Naive thymus-derived CD4-positive, alpha-beta T cell (primary cell): ENCODE measurements at regions not wholly inside any gene's neighbourhood (a gene's known extent, or its start where the extent isn't known, plus 50 kb on each side); places are given as distances from the start of the nearest gene placed in this dataset.
A peak's percentile ranks its signal among the peaks of the same experiment; 100 is the strongest.

Source experiments
- ATAC-seq: fragments of 150-1000 bp; cut with Tn5 transposase; 2 replicates; pipeline ENCODE4 v1.10.0; 2021; ENCODE audit warnings: mild to moderate bottlenecking, moderate library complexity
- CTCF ChIA-PET: fragments of 350-600 bp; sonication (Branson Sonifier 250); formaldehyde crosslinking; loops from one replicate; lab custom pipeline; 2021; ENCODE audit warnings: antibody characterized with exemption; lab: Charles Lee
- POLR2A ChIA-PET: fragments of 350-600 bp; sonication (Branson Sonifier 250); formaldehyde crosslinking; loops from one replicate; lab custom pipeline; 2021; ENCODE audit warnings: antibody characterized with exemption, inconsistent platforms; lab: Charles Lee
- DNase-seq, 9 donors: peaks; one replicate each; pipeline versions ENCODE4 v3.0.0 to v3.0.0-alpha.2; 2020 to 2022; ENCODE audit warnings: mixed read lengths in 1 of 9
- H3K27ac ChIP-seq: one replicate; pipeline ENCODE4 v1.7.0; 2013; ENCODE audit warnings: mild to moderate bottlenecking, low read depth, low read length, moderate library complexity
- H3K27me3 ChIP-seq, 2 donors: one replicate each; pipeline ENCODE4 v1.7.0; 2013; ENCODE audit warnings: low read length in 2 of 2, mild to moderate bottlenecking in 2 of 2, moderate library complexity in 2 of 2; ENCODE audit not compliant: control insufficient read depth in 2 of 2, insufficient read depth in 2 of 2
- H3K36me3 ChIP-seq, 3 experiments: 1 replicate in 2 of 3; 2 replicates in 1 of 3; pipeline ENCODE4 v1.7.0; 2013; ENCODE audit warnings: low read length in 3 of 3, mild to moderate bottlenecking in 3 of 3, moderate library complexity in 1 of 3; ENCODE audit not compliant: insufficient read depth in 3 of 3, control insufficient read depth in 2 of 3
- H3K4me1 ChIP-seq, 2 donors: one replicate each; pipeline ENCODE4 v1.7.0; 2013; ENCODE audit warnings: low read length in 2 of 2, mild to moderate bottlenecking in 2 of 2, moderate library complexity in 1 of 2; ENCODE audit not compliant: control insufficient read depth in 2 of 2, insufficient read depth in 2 of 2
- H3K4me3 ChIP-seq: 2 replicates; pipeline ENCODE4 v1.7.0; 2013; ENCODE audit warnings: mild to moderate bottlenecking, low read length
- H3K9me3 ChIP-seq, 3 experiments: 1 replicate in 2 of 3; 2 replicates in 1 of 3; pipeline ENCODE4 v1.7.0; 2013; ENCODE audit warnings: low read length in 3 of 3; ENCODE audit not compliant: control insufficient read depth in 2 of 3
- H3K27ac Mint-ChIP-seq, 9 donors: one replicate each; pipeline ENCODE4 v1.8.0; 2020 to 2022; ENCODE audit warnings: mixed read lengths in 9 of 9, mild to moderate bottlenecking in 8 of 9, moderate library complexity in 5 of 9, inconsistent platforms in 2 of 9
- H3K27me3 Mint-ChIP-seq, 5 donors: one replicate each; pipeline ENCODE4 v1.8.0; 2021 to 2022; ENCODE audit warnings: mixed read lengths in 5 of 5, mild to moderate bottlenecking in 1 of 5
- H3K36me3 Mint-ChIP-seq, 5 donors: one replicate each; pipeline ENCODE4 v1.8.0; 2020 to 2022; ENCODE audit warnings: mixed read lengths in 5 of 5, mild to moderate bottlenecking in 3 of 5, inconsistent platforms in 1 of 5
- H3K4me1 Mint-ChIP-seq, 7 donors: one replicate each; pipeline ENCODE4 v1.8.0; 2020 to 2022; ENCODE audit warnings: mixed read lengths in 7 of 7, mild to moderate bottlenecking in 3 of 7, inconsistent platforms in 1 of 7
- H3K4me3 Mint-ChIP-seq, 10 donors: one replicate each; pipeline ENCODE4 v1.8.0; 2020 to 2022; ENCODE audit warnings: mild to moderate bottlenecking in 10 of 10, mixed read lengths in 10 of 10, moderate library complexity in 6 of 10, inconsistent platforms in 2 of 10
- H3K9me3 Mint-ChIP-seq, 11 donors: one replicate each; pipeline ENCODE4 v1.8.0; 2020 to 2022; ENCODE audit warnings: mixed read lengths in 11 of 11, mild to moderate bottlenecking in 4 of 11, inconsistent platforms in 1 of 11, moderate library complexity in 1 of 11
- intact Hi-C, 2 donors: fragments of 100-400 bp; cut with micrococcal nuclease; formaldehyde crosslinking; loops; one replicate each; pipeline ENCODE4 v1.15.1; 2023

DNA sequence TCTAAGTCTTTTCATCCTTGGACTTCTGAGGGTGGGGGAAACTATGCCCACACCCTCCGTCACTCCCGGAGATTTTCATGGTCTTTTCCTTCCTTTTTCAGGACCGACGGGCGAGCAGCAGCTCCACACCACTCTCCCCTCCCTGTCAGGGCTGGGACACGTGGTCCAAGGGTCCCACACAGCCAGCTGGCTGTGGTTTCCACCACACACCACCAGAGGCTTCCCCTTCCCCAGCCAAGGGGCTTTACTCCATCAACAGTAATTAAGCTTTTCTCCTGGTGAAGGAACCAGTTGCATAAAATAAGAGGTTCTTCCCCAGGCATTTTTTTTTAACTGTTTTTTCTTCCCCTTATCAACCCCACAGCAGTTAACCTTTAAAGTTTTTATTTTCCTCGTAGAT, 453.9 kb downstream of the GPAT3 start:
- ChIA-PET CTCF (interaction anchor here (0.6 kb wide), 1 partner anchor 338 kb away, joined by 3 read pairs; no protein-coding TSS in a partner anchor), POLR2A (no interaction called here)
- intact Hi-C loops, result no loop called here
- Histone ChIP-seq H3K4me3 (no peak overlapping the region), H3K27me3 (no peaks in the 10 kb centered on the region), H3K4me1 (no peaks in the 10 kb centered on the region), H3K9me3 (no peaks in the 10 kb centered on the region), H3K36me3 (no peaks in the 10 kb centered on the region), H3K27ac (no peak overlapping the region)
- peaks cover 0 to 12% (median 5%) of the 10 kb centered on the region in 5 donors for H3K27me3 Mint-ChIP-seq
- H3K4me3 Mint-ChIP-seq, result no peak overlapping the region
- ATAC-seq (no peak), DNase-seq (no peak)
- H3K9me3 Mint-ChIP-seq, result peaks cover 0 to 14% (median 5%) of the 10 kb centered on the region in 11 donors
- no peak overlapping the region for H3K27ac Mint-ChIP-seq
- no peaks in the 10 kb centered on the region for H3K4me1 Mint-ChIP-seq
- H3K36me3 Mint-ChIP-seq, result no peaks in the 10 kb centered on the region

DNA sequence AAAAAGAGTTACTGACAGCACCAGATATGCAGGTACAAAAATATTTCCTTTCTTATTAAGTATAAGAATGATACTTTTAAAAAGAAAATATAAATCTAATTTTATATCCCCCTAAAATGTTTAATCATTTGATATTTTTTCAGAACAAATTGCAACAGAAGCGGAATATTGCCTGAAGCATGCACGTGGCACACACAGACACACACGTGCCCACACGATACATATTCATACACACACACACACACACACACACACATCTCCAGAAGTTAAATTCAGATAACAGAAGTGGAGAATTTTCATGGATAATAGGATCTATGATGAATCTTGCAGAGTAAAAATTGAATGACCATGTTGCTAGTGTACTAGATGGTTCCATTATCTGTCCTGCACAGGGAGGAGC, 445.2 kb downstream of the GPAT3 start:
- H3K4me3 ChIP-seq, result no peak overlapping the region
- Mint-ChIP-seq H3K27me3 (peaks cover 0 to 16% (median 5%) of the 10 kb centered on the region in 5 donors), H3K4me3 (no peak overlapping the region), H3K9me3 (peaks cover 0 to 4% (median 0%) of the 10 kb centered on the region in 11 donors), H3K4me1 (no peaks in the 10 kb centered on the region), H3K27ac (no peak overlapping the region), H3K36me3 (no peaks in the 10 kb centered on the region)
- POLR2A ChIA-PET, result no interaction called here
- CTCF ChIA-PET, result no interaction called here
- ATAC-seq (no peak), DNase-seq (no peak)
- H3K27me3 ChIP-seq, result no peaks in the 10 kb centered on the region
- no peak overlapping the region for H3K27ac ChIP-seq
- no peaks in the 10 kb centered on the region for H3K4me1 ChIP-seq
- no peaks in the 10 kb centered on the region for H3K9me3 ChIP-seq
- intact Hi-C loops, result no loop called here
- H3K36me3 ChIP-seq, result no peaks in the 10 kb centered on the region

- H3K36me3 ChIP-seq, result no peaks in the 10 kb centered on the region
- no peak overlapping the region for H3K27ac ChIP-seq
- no peak overlapping the region for H3K4me3 ChIP-seq
- POLR2A ChIA-PET, result no interaction called here
- H3K4me1 Mint-ChIP-seq, result no peaks in the 10 kb centered on the region
- intact Hi-C loops, result no loop called here
- no peak for ATAC-seq
- no peak overlapping the region for H3K4me3 Mint-ChIP-seq
- DNase-seq, result no peak
- no peaks in the 10 kb centered on the region for H3K9me3 ChIP-seq
- H3K4me1 ChIP-seq, result no peaks in the 10 kb centered on the region
- CTCF ChIA-PET, result no interaction called here
- H3K27me3 ChIP-seq, result no peaks in the 10 kb centered on the region
- H3K9me3 Mint-ChIP-seq, result peaks cover 0 to 4% (median 0%) of the 10 kb centered on the region in 11 donors
- no peaks in the 10 kb centered on the region for H3K36me3 Mint-ChIP-seq
- H3K27me3 Mint-ChIP-seq, result peaks cover 0 to 10% (median 2%) of the 10 kb centered on the region in 5 donors
- H3K27ac Mint-ChIP-seq, result no peak overlapping the region
Observed at GRCh38 chr4:83979773-83980172, 443.9 kb downstream of the GPAT3 start.

- no peak overlapping the region for H3K4me3 ChIP-seq
- no peaks in the 10 kb centered on the region for H3K4me1 ChIP-seq
- no peaks in the 10 kb centered on the region for H3K36me3 ChIP-seq
- H3K27me3 Mint-ChIP-seq, result peaks cover 0 to 5% (median 0%) of the 10 kb centered on the region in 5 donors
- intact Hi-C loops, result no loop called here
- no peak overlapping the region for H3K27ac Mint-ChIP-seq
- H3K4me3 Mint-ChIP-seq, result no peak overlapping the region
- no peak overlapping the region for H3K27ac ChIP-seq
- no peaks in the 10 kb centered on the region for H3K27me3 ChIP-seq
- no peaks in the 10 kb centered on the region for H3K36me3 Mint-ChIP-seq
- POLR2A ChIA-PET, result no interaction called here
- peaks cover 0 to 1% (median 0%) of the 10 kb centered on the region in 11 donors for H3K9me3 Mint-ChIP-seq
- no peaks in the 10 kb centered on the region for H3K4me1 Mint-ChIP-seq
- no peak for DNase-seq
- CTCF ChIA-PET, result no interaction called here
- ATAC-seq, result no peak
- H3K9me3 ChIP-seq, result no peaks in the 10 kb centered on the region
Observed at GRCh38 chr4:83974111-83974780, 438.3 kb downstream of the GPAT3 start.

GRCh38 chr4:83964996-83965541, 429.2 kb downstream of the GPAT3 start:
- H3K36me3 ChIP-seq, result no peaks in the 10 kb centered on the region
- H3K27ac ChIP-seq, result no peak overlapping the region
- Mint-ChIP-seq H3K27me3 (peaks cover 0 to 5% (median 0%) of the 10 kb centered on the region in 5 donors), H3K4me3 (no peak overlapping the region), H3K27ac (no peak overlapping the region), H3K36me3 (peaks cover 0 to 7% (median 0%) of the 10 kb centered on the region in 5 donors), H3K9me3 (peaks cover 0 to 24% (median 5%) of the 10 kb centered on the region in 11 donors), H3K4me1 (no peaks in the 10 kb centered on the region)
- H3K4me3 ChIP-seq, result no peak overlapping the region
- DNase-seq (peak in 2 of 9 donors; percentile 2 to 8), ATAC-seq (no peak)
- H3K4me1 ChIP-seq, result no peaks in the 10 kb centered on the region
- intact Hi-C loops, result no loop called here
- ChIA-PET CTCF (no interaction called here), POLR2A (no interaction called here)
- H3K27me3 ChIP-seq, result no peaks in the 10 kb centered on the region
- peaks cover 0 to 9% (median 0%) of the 10 kb centered on the region in 3 experiments for H3K9me3 ChIP-seq

DNA sequence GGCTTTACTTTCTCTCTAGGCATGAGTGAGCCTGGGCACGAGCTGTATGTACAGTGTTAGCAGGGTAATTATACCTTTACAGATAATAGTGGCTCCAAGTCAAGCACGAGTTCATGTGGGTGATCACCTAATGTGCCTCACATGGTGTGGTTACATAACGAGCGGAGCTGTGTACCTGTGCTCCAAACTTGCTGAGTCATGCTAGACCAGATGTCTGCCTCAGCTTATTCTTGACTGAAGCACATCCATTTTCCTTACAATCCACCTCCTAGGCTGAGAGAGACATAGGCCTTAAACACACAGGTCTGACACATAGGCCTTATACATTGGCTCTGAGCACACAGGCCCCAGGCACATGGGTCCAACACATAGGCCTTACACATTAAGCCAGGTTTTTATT, 426.6 kb downstream of the GPAT3 start:
- CTCF ChIA-PET, result interaction anchor here (0.7 kb wide), 1 partner anchor 13 kb away, joined by 3 read pairs; no protein-coding TSS in a partner anchor
- Mint-ChIP-seq H3K27ac (no peak overlapping the region), H3K4me3 (no peak overlapping the region), H3K9me3 (peaks cover 0 to 24% (median 5%) of the 10 kb centered on the region in 11 donors), H3K4me1 (no peaks in the 10 kb centered on the region), H3K36me3 (peaks cover 0 to 7% (median 0%) of the 10 kb centered on the region in 5 donors), H3K27me3 (peaks cover 0 to 5% (median 0%) of the 10 kb centered on the region in 5 donors)
- POLR2A ChIA-PET, result no interaction called here
- ATAC-seq, result no peak
- H3K27ac ChIP-seq, result no peak overlapping the region
- DNase-seq, result no peak
- no peaks in the 10 kb centered on the region for H3K4me1 ChIP-seq
- no peaks in the 10 kb centered on the region for H3K27me3 ChIP-seq
- no peak overlapping the region for H3K4me3 ChIP-seq
- no peaks in the 10 kb centered on the region for H3K36me3 ChIP-seq
- intact Hi-C loops, result no loop called here
- peaks cover 0 to 9% (median 0%) of the 10 kb centered on the region in 3 experiments for H3K9me3 ChIP-seq
